NCI-H82 (cell line): ENCODE measurements at regions not wholly inside any gene's neighbourhood (a gene's known extent, or its start where the extent isn't known, plus 50 kb on each side); places are given as distances from the start of the nearest gene placed in this dataset.
"Not testable (repeated sequence)": the region's sequence is repeated elsewhere in the genome, so short reads cannot be mapped to it uniquely, and the experiment has no call there.

Experiments
- DNase-seq: peaks from one replicate; lab custom pipeline; 2025; lab: John Stamatoyannopoulos, UW

DNA sequence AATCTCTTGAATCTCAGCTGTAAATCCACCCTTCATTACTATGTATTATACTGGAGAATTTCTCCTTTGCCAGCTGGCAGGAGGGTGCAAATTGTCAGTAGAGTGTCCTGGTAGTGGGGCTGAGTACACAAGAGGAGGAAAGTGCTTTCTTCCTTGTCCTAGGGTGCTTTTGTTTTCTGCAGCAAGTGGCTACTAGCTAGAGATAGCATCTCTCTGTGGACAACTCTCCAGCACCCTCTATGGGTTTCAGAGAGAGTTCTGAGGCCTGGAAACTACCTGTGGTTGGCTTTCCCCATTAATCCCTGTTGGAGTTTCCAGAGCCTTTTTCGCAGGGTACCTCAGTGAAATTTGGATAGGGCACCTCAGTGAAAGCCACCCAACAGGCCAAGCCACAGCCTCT, 422.5 kb upstream of the RGS17 start:
- DNase-seq, result peak; percentile 51

DNA sequence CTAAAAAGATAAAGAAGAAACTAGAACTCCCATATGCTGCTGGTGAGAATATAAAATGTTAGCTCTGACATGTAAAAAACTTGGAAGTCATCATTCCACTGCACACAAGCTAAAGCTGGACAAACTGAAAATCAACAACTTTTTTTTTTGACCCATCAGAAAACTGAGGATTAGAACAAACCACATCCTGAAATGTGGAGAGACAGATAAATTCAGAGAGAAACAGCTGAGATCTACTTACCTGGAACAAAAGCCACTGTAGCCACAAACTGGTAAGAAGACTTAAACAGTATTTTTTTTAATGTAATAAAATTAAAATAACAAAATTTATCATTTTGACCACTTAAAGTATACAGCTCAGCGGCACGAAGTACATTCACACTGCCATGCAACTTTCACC, 408.5 kb upstream of the RGS17 start:
- no peak for DNase-seq

- no peak for DNase-seq
Measured at GRCh38 chr6:153538491-153538890, 407.4 kb upstream of the RGS17 start.

- no peak for DNase-seq
Measured at GRCh38 chr6:153537422-153537821, 406.3 kb upstream of the RGS17 start.

DNA sequence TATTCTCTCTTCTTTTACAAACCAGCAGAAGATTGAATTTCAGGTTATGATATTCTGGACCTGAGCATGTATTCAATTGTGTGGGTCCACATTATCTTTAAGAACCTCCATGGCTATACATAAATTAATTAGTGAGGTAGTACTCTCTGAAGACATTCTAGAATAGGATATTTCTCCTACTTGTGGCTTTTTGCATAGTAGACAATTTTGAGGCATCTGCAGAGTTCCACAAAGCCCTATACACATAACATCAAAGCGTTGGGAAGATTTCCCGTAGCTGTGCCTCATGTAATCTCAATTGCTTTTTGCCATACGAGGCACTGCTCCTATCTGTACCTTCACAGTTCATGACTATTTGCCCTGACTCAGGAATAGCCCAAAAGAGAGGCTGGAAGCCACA, 395.4 kb upstream of the RGS17 start:
- no peak for DNase-seq

DNA sequence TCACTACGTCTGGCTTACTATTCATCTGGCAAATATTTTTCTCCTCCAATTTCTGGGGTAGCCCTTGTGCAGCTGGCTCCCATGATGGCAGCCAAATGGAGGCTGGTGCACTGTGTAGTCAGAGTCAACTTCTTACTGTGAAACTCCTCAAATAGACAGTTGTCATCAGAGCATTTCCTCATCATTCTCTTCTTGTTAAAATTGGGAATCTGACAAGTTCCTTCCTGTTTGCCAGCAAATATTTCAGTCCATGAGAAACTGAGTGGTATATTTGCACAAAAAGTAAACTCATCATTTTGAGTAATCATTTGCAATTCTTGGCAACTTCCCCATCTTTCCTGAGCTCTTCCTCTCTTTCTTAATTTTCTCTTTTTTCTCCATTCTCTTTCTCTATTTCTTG, 394.9 kb upstream of the RGS17 start:
- no peak for DNase-seq

- no peak for DNase-seq
Measured at GRCh38 chr6:153523390-153523789, 392.3 kb upstream of the RGS17 start.

DNA sequence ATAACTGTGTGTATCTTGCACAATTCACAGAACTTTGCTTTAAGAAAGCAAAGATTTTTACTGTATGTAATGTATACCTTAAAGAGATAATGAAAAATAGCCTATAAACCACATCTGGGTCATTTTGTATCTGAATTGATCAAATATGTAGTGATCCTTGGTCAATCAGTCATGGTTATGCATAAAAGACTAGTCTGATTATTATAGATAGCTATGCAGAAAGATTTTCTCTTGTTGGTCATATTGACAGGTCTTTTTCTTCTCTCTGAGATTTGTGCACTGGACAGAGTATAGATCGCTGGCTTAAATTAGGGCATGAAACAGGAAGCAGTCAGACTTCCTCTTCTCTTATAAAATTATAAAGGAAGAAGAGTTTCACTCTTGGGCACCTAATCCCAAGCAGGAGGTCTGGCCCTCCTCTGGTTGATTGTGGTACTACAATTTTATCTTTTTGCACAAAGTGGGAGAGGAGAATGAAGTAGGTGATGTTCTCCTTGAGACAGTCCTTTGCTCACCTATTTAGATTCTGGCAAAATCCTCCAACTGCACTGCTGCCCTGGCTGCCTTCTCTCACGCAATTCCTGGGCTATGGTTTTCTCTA, 380.9 kb upstream of the RGS17 start:
- peak; percentile 59 for DNase-seq

DNA sequence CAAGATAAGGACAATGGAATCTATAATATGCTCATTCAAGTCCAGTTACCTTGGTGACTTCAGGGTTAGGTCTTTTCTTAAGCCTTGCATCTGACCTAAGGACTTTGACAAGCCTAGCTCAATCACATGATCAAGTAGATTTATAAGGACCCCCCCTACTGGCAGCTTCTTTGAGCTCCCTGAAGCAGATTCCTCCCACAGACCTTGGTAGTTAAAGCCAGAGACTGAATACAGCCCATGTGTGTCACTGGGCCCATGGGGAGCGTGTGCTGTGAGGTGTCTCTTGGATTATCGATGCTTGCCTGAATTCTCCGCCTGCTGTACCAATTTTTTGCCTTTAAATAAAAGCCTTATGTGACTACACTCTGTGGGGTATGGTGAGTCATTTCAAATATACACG, 372.7 kb upstream of the RGS17 start:
- peak; percentile 71 for DNase-seq

GRCh38 chr6:153493501-153493900, 362.4 kb upstream of the RGS17 start:
- DNase-seq, result no peak

DNA sequence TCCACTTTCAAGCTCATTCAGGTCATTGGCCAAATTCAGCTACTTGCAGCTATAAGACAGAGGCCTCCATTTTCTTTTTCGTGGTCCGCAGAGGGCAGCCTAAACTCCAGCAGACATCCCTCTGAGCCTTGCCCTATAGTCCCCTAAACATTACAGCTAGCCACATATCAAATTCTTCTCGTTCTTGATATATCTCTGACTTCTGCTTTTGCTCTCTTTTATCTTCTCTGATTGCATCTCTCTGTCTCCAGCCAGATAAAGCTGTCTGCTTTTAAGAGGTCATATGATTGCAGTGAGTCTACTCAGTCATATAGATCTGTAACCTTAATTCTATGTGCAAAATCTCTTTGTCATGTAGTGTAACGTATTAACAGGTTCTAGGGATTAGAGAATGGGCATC, 358.4 kb upstream of the RGS17 start:
- no peak for DNase-seq

- no peak for DNase-seq
Measured at GRCh38 chr6:153488267-153488666, 357.2 kb upstream of the RGS17 start.

- no peak for DNase-seq
Measured at GRCh38 chr6:153485072-153485471, 354.0 kb upstream of the RGS17 start.

DNA sequence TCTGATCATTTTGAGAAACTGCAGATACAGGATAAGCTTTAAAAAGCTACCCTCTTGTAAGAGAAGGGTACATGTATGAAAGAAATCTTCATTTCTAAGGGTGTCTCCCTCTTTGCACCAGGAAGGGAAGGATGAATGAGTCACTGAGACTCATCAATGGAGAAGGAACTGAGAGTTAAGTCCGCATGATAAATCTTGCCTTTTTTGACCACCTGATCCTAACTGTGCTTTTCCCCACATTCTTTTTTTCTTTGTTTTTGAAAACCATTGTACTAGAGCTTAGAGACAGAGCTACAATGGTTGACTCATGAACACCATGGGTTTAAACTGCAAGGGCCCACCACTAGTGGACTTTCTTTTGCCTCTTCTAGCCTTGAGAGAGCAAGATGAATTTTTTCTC, 353.0 kb upstream of the RGS17 start:
- DNase-seq, result no peak

DNA sequence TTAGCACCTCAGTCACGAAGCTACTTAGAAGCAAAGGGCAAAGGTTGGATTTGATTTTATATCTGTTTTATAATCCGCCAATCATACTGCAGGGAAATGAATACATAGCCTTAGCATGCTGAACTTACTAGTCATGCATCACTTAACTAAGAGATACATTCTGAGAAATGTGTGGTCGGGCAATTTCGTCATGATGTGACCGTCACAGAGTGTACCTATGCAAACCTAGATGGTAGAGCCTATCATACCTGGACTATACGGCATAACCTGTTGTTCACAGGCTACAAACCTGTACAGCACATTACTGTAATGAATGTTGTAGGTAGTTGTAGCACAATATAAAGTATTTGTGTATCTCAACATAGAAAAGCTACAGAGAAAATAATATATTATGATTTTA, 345.2 kb upstream of the RGS17 start:
- DNase-seq, result no peak

- peak; percentile 56 for DNase-seq
Measured at GRCh38 chr6:153465050-153465449, 334.0 kb upstream of the RGS17 start.

GRCh38 chr6:153449279-153449678, 318.2 kb upstream of the RGS17 start:
- no peak for DNase-seq

- not testable (repeated sequence) for DNase-seq
Measured at GRCh38 chr6:153442749-153443148, 311.7 kb upstream of the RGS17 start.

GRCh38 chr6:153442096-153442495, 311.0 kb upstream of the RGS17 start:
- DNase-seq, result no peak

- no peak for DNase-seq
Measured at GRCh38 chr6:153437193-153437592, 306.1 kb upstream of the RGS17 start.

GRCh38 chr6:153436351-153436750, 305.3 kb upstream of the RGS17 start:
- DNase-seq, result no peak

GRCh38 chr6:153435787-153436186, 304.7 kb upstream of the RGS17 start:
- no peak for DNase-seq

GRCh38 chr6:153425536-153425935, 294.5 kb upstream of the RGS17 start:
- no peak for DNase-seq

- DNase-seq, result no peak
Measured at GRCh38 chr6:153424719-153425400, 293.8 kb upstream of the RGS17 start.
